ENCODE measurements at regions not wholly inside any gene's neighbourhood (a gene's known extent, or its start where the extent isn't known, plus 50 kb on each side); places are given as distances from the start of the nearest gene placed in this dataset.
"Not testable (repeated sequence)": the region's sequence is repeated elsewhere in the genome, so short reads cannot be mapped to it uniquely, and the experiment has no call there.

- no peak for DNase-seq
These were observed 97.8 kb upstream of the ANK2 start for GRCh38 chr4:112951362-112952312.

- no peak for DNase-seq
These were observed 97.1 kb upstream of the ANK2 start for GRCh38 chr4:112952313-112952700.

- no peak for DNase-seq
These were observed 96.2 kb upstream of the ANK2 start for GRCh38 chr4:112953262-112953661.

- DNase-seq = no peak
These were observed 95.2 kb upstream of the ANK2 start for GRCh38 chr4:112954286-112954685.

GRCh38 chr4:112956484-112956896, 93.0 kb upstream of the ANK2 start:
- DNase-seq = no peak

- not testable (repeated sequence) for DNase-seq
These were observed 91.7 kb upstream of the ANK2 start for GRCh38 chr4:112957764-112958163.

GRCh38 chr4:112966701-112967488, 82.6 kb upstream of the ANK2 start:
- DNase-seq = no peak

- no peak for DNase-seq
These were observed 80.8 kb upstream of the ANK2 start for GRCh38 chr4:112968451-112969159.

GRCh38 chr4:112970903-112971302, 78.5 kb upstream of the ANK2 start:
- DNase-seq = no peak

GRCh38 chr4:112973750-112974251, 75.7 kb upstream of the ANK2 start:
- no peak for DNase-seq

- no peak for DNase-seq
These were observed 73.7 kb upstream of the ANK2 start for GRCh38 chr4:112975567-112976355.

GRCh38 chr4:112978691-112979472, 70.6 kb upstream of the ANK2 start:
- DNase-seq = no peak

GRCh38 chr4:112979881-112980421, 69.5 kb upstream of the ANK2 start:
- no peak for DNase-seq

- DNase-seq = no peak
These were observed 66.8 kb upstream of the ANK2 start for GRCh38 chr4:112982680-112983079.

GRCh38 chr4:112994732-112995464, 54.6 kb upstream of the ANK2 start:
- no peak for DNase-seq
